ENCODE measurements at regions not wholly inside any gene's neighbourhood (a gene's known extent, or its start where the extent isn't known, plus 50 kb on each side); places are given as distances from the start of the nearest gene placed in this dataset.

DNA sequence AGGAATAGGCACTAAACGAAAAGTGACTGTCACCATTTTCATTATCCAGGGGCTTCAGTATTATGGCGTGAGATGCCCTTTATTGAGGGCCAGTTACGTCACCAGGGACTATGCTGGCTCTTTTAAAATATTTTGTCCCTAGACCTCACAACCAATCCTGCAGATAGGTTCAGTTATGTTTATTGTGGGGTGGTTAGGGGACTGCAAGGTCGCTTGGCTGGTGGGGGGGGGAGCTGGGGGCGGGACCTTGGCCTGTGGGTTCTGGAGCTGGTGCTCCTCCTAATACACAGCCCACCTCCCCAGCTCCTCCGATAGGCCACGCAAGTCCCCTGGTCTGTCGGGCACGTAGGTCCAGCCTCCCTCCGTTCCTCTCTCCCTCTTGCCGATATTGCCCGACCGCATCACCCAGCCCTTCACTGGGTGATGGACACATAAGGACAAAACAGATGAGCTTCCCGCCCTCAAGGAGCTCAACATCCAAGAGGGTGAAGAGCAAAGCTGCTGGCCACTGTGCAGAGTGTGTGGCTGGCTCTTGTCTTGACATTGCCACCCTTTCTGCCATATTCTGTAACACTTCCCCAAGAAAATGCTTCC is 271.8 kb downstream of the MATN1 start:
- no peak overlapping the region for H3K27ac ChIP-seq (ENCODE audit: low read length)
- 92% methylated on average over 10 of the region's 14 CpGs for WGBS (ENCODE audit: insufficient coverage)
- no peak for DNase-seq
- no peaks in the 10 kb centered on the region for H3K36me3 ChIP-seq (ENCODE audit: control insufficient read depth, insufficient read depth, low read length)
- no peaks in the 10 kb centered on the region for H3K9me3 ChIP-seq (replicated peaks; ENCODE audit: control insufficient read depth, low read depth, low read length)
- no peak overlapping the region for H3K4me3 ChIP-seq (ENCODE audit: low read length)
- H3K27me3 ChIP-seq (ENCODE audit: control insufficient read depth, insufficient read depth, low read length): no peaks in the 10 kb centered on the region
- peaks cover under 1% of the 10 kb centered on the region for H3K4me1 ChIP-seq (ENCODE audit: control insufficient read depth, insufficient read depth, low read length)

DNA sequence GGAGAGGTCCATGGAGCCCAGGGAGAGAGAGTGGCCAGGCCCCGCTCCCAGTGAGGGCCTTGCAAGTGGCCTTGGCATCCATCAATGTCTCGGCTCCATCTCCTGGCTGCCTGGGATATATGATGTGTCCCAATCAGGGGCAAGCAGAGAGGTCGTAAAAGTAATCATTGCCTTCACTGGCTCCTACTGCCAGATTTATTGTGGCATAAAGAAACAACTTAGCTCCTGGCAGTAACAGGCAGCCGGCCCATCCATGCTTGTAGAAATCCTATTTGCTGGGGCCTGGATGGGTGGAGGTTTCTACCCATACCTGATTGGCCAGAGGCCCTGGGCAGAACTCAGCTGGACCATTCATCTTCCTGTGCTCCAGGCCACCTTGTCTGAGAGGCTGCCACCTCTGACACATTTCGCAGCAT is 272.6 kb downstream of the MATN1 start:
- Histone ChIP-seq H3K27ac (ENCODE audit: low read length) (no peak overlapping the region), H3K4me1 (ENCODE audit: control insufficient read depth, insufficient read depth, low read length) (peaks cover 3% of the 10 kb centered on the region), H3K36me3 (ENCODE audit: control insufficient read depth, insufficient read depth, low read length) (no peaks in the 10 kb centered on the region), H3K4me3 (ENCODE audit: low read length) (no peak overlapping the region), H3K27me3 (ENCODE audit: control insufficient read depth, insufficient read depth, low read length) (peaks cover 3% of the 10 kb centered on the region), H3K9me3 (replicated peaks; ENCODE audit: control insufficient read depth, low read depth, low read length) (no peaks in the 10 kb centered on the region)
- no peak for DNase-seq
- WGBS (ENCODE audit: insufficient coverage): 59% methylated on average over 3 of the region's 5 CpGs

DNA sequence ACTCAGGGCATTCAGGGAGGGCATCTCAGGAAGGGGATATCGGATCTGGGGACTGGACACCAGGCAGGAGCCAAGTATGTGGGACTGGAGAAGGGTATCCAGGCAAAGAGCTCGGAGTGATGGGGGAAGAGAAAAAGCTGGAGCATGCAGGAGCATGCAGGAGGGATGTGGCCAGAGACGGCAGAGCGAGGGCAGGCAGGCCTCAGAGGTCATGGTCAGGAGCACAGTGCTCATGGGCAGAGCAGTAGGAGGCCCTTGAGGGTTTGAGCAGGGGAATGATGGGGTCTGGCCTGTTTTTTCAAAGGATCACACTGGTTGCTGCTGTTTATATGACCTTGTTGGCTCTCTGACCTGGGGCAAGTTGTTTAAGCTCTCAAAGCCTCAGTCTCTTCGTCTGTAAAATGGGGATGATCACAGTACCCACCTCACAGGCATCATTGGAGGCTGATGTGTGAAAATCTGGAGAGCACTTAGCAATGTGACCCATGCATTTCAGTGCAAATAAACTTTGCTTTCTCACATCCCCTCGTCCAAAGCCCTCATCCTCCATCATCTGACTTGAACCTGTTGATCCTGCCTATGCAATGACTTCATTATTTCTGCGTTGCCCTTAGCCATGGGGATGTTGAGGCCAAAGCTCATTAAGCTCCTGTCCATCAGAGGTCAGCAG is 273.1 kb downstream of the MATN1 start:
- Histone ChIP-seq H3K27me3 (ENCODE audit: control insufficient read depth, insufficient read depth, low read length) (peaks cover 5% of the 10 kb centered on the region), H3K36me3 (ENCODE audit: control insufficient read depth, insufficient read depth, low read length) (no peaks in the 10 kb centered on the region), H3K9me3 (replicated peaks; ENCODE audit: control insufficient read depth, low read depth, low read length) (no peaks in the 10 kb centered on the region), H3K27ac (ENCODE audit: low read length) (no peak overlapping the region), H3K4me3 (ENCODE audit: low read length) (no peak overlapping the region), H3K4me1 (ENCODE audit: control insufficient read depth, insufficient read depth, low read length) (peaks cover 3% of the 10 kb centered on the region)
- 75% methylated on average over 6 of the region's 7 CpGs for WGBS (ENCODE audit: insufficient coverage)
- no peak for DNase-seq

DNA sequence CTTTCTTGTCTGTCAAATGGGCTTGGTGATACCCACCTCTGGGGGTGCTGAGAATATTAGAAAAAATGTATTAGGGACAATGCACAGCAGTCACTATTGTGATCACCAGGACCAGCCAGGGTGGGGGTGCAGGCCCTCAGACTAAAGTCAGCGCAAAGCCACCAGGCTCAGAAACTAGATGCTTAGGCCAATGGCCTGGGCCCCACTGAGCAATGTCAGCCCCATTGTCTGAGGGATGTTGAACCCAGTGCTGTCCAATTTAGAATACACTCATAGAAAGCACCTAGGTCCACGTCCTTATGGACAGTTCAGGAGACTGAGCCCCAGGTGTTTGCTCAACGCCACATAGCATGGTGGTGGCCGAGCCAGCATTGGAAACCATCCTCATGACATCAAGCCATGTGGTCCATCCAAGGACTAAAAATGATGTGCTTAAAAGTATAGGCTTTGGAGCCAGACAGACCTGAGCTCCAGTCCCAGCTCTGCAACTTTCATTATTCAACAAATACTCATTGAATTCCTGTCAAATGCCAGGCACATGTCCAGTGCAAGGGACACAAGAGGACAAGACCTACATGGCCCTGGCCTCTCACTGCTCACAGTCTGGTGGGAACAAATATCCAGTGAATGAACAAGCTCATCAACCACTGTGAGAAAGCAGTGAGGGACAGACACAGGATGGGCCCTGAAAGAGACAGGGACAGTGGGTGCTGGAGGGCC is 273.8 kb downstream of the MATN1 start:
- no peak overlapping the region for H3K4me3 ChIP-seq (ENCODE audit: low read length)
- no peak for DNase-seq
- no peaks in the 10 kb centered on the region for H3K9me3 ChIP-seq (replicated peaks; ENCODE audit: control insufficient read depth, low read depth, low read length)
- WGBS (ENCODE audit: insufficient coverage): 100% methylated on average over 1 of the region's 4 CpGs
- no peak overlapping the region for H3K27ac ChIP-seq (ENCODE audit: low read length)
- peaks cover 3% of the 10 kb centered on the region for H3K4me1 ChIP-seq (ENCODE audit: control insufficient read depth, insufficient read depth, low read length)
- H3K27me3 ChIP-seq (ENCODE audit: control insufficient read depth, insufficient read depth, low read length): peaks cover 5% of the 10 kb centered on the region
- no peaks in the 10 kb centered on the region for H3K36me3 ChIP-seq (ENCODE audit: control insufficient read depth, insufficient read depth, low read length)

DNA sequence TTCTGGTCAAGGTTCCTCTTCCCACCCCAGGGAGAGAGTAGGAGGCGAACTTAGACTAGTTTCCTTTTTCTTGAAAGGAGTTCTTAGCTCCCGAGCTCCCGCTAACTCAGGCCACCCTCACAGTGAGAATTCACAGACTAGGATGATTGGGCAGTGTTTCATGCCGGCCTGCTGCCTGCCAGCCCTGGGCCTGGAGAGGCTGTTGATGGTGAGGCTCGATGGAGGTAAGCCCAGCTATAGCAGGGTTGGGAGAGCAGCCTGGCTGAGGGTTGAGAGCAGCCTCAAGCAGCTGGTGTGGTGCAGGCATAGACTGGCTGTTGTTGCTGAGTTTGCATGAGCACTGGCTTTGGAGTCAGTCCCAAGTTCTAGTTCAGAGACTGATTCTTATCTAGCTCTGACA is 274.4 kb downstream of the MATN1 start:
- 50% methylated on average over 1 of the region's 5 CpGs for WGBS (ENCODE audit: insufficient coverage)
- H3K27ac ChIP-seq (ENCODE audit: low read length): no peak overlapping the region
- peaks cover 3% of the 10 kb centered on the region for H3K4me1 ChIP-seq (ENCODE audit: control insufficient read depth, insufficient read depth, low read length)
- H3K27me3 ChIP-seq (ENCODE audit: control insufficient read depth, insufficient read depth, low read length): peaks cover 5% of the 10 kb centered on the region
- H3K9me3 ChIP-seq (replicated peaks; ENCODE audit: control insufficient read depth, low read depth, low read length): no peaks in the 10 kb centered on the region
- H3K36me3 ChIP-seq (ENCODE audit: control insufficient read depth, insufficient read depth, low read length): no peaks in the 10 kb centered on the region
- no peak for DNase-seq
- no peak overlapping the region for H3K4me3 ChIP-seq (ENCODE audit: low read length)

DNA sequence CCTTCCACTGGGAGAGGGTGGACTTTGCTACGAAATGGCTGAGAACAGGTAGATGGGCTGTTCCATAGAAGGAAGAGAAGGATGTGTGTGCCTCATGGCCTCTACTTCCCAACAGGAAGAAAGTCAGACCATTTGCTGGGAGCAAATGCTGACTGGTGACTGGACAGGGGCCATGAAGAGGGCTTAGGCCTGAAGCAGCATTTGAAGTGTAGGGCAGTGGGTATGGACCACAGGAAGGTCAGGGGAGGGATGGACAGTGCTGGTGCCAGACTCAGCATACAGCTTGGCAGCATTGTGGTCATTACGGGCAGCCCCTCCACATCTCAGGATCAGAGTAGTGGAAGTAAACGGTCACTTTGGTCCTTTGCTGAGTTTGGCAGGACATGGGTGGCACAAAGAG is 275.7 kb downstream of the MATN1 start:
- no peak for DNase-seq
- 81% methylated on average over 2 of the region's 3 CpGs for WGBS (ENCODE audit: insufficient coverage)
- H3K36me3 ChIP-seq (ENCODE audit: control insufficient read depth, insufficient read depth, low read length): no peaks in the 10 kb centered on the region
- peaks cover 5% of the 10 kb centered on the region for H3K27me3 ChIP-seq (ENCODE audit: control insufficient read depth, insufficient read depth, low read length)
- no peak overlapping the region for H3K27ac ChIP-seq (ENCODE audit: low read length)
- H3K4me1 ChIP-seq (ENCODE audit: control insufficient read depth, insufficient read depth, low read length): peaks cover 3% of the 10 kb centered on the region
- no peak overlapping the region for H3K4me3 ChIP-seq (ENCODE audit: low read length)
- H3K9me3 ChIP-seq (replicated peaks; ENCODE audit: control insufficient read depth, low read depth, low read length): no peaks in the 10 kb centered on the region

DNA sequence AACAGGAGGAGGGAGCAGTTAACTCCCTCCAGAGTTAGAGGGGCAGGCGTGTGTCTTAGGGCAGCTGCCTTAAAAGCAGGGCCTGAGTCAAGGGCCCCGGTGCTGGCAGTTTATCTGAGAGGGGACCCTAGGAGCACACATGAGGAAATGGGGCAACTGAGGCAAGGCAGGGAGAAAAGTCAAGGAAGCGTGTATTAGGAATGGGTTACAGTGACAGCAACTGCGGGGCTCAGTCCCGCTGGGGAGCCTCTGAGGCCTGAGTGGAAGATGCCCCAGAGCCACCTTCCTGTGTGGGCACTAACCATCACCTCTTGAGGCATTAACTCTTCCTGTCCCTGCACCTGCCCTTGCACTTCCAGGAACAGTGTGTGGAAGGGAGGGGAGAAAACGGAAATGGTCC is 276.3 kb downstream of the MATN1 start:
- WGBS (ENCODE audit: insufficient coverage): 0% methylated on average over 1 of the region's 6 CpGs
- Histone ChIP-seq H3K36me3 (ENCODE audit: control insufficient read depth, insufficient read depth, low read length) (no peaks in the 10 kb centered on the region), H3K9me3 (replicated peaks; ENCODE audit: control insufficient read depth, low read depth, low read length) (no peaks in the 10 kb centered on the region), H3K4me1 (ENCODE audit: control insufficient read depth, insufficient read depth, low read length) (peaks cover 3% of the 10 kb centered on the region), H3K27ac (ENCODE audit: low read length) (no peak overlapping the region), H3K4me3 (ENCODE audit: low read length) (no peak overlapping the region), H3K27me3 (ENCODE audit: control insufficient read depth, insufficient read depth, low read length) (peaks cover 5% of the 10 kb centered on the region)
- DNase-seq: no peak

DNA sequence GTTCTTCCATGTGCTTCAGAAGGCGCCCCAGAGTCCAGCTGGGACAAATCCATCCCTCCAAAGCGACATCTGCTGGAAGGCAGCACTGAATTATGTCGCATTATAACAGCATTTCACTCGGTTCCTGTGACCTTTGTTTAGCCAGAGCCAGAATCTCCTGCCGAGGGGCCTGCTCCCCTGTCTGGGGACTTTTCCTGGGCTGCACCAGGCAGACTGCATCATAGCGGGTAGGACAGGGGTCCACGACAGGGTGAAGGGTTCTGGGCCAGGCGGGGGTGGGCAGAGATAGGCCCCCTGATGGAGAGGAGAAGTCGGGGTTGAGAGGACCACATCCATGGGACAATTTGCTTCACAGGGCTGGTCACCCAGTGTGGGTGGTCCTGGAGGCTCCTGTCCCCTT is 276.9 kb downstream of the MATN1 start:
- 19% methylated on average over 8 of the region's 9 CpGs for WGBS (ENCODE audit: insufficient coverage)
- H3K36me3 ChIP-seq (ENCODE audit: control insufficient read depth, insufficient read depth, low read length): no peaks in the 10 kb centered on the region

DNA sequence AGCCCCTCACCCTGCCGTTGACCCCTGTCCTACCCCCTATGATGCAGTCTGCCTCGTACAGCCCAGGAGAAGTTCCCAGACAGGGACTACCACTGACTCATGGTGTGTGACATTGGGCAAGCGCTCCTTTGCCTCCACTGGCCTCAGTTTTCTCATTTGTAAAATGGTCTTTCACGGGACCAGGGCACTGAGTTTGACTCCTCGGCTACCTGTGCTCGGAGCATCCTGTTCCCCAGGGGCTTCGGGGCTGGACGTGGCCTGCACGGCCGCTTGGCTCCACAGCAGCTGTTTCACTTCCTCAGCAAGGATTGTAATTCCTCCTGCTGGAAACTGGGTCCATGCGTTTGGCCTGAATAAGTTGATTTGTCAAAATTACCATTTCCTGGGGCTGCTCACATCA is 277.3 kb downstream of the MATN1 start:
- Histone ChIP-seq H3K4me3 (ENCODE audit: low read length) (no peak overlapping the region), H3K4me1 (ENCODE audit: control insufficient read depth, insufficient read depth, low read length) (peaks cover 3% of the 10 kb centered on the region), H3K27me3 (ENCODE audit: control insufficient read depth, insufficient read depth, low read length) (peaks cover 5% of the 10 kb centered on the region), H3K9me3 (replicated peaks; ENCODE audit: control insufficient read depth, low read depth, low read length) (no peaks in the 10 kb centered on the region), H3K27ac (ENCODE audit: low read length) (no peak overlapping the region), H3K36me3 (ENCODE audit: control insufficient read depth, insufficient read depth, low read length) (no peaks in the 10 kb centered on the region)
- 31% methylated on average over 11 of the region's 11 CpGs for whole genome bisulfite sequencing (ENCODE audit: insufficient coverage)
- DNase-seq: peak; percentile 5

More for the DNA sequence above, 276.9 kb downstream of the MATN1 start:
- DNase-seq: no peak
- no peak overlapping the region for H3K27ac ChIP-seq (ENCODE audit: low read length)
- H3K4me1 ChIP-seq (ENCODE audit: control insufficient read depth, insufficient read depth, low read length): peaks cover 3% of the 10 kb centered on the region
- H3K27me3 ChIP-seq (ENCODE audit: control insufficient read depth, insufficient read depth, low read length): peaks cover 5% of the 10 kb centered on the region
- H3K9me3 ChIP-seq (replicated peaks; ENCODE audit: control insufficient read depth, low read depth, low read length): no peaks in the 10 kb centered on the region
- no peak overlapping the region for H3K4me3 ChIP-seq (ENCODE audit: low read length)

DNA sequence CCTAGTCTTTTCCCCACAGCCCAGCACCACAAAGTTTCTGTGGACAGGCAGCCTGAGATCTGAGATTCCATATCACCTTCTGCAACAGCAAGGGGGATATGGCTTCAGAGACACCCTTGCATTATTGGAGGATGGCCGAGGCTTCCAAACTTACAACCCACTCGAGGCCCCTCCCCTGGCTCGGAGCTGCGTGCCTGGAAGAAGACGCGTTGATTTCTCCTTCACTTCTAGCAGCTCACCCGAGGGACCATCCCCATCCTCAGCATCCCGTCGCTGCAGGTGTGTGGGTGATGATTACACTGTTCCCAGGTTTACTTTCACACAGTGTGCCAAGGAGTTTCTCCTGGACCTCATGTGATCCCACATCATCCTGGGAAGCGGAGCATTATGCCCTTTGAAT is 277.9 kb downstream of the MATN1 start:
- 40% methylated on average over 1 of the region's 10 CpGs for WGBS (ENCODE audit: insufficient coverage)
- H3K36me3 ChIP-seq (ENCODE audit: control insufficient read depth, insufficient read depth, low read length): no peaks in the 10 kb centered on the region
- no peaks in the 10 kb centered on the region for H3K9me3 ChIP-seq (replicated peaks; ENCODE audit: control insufficient read depth, low read depth, low read length)
- peaks cover 3% of the 10 kb centered on the region for H3K4me1 ChIP-seq (ENCODE audit: control insufficient read depth, insufficient read depth, low read length)
- H3K27me3 ChIP-seq (ENCODE audit: control insufficient read depth, insufficient read depth, low read length): peaks cover 5% of the 10 kb centered on the region
- DNase-seq: no peak
- no peak overlapping the region for H3K27ac ChIP-seq (ENCODE audit: low read length)
- no peak overlapping the region for H3K4me3 ChIP-seq (ENCODE audit: low read length)
